NT2/D1 (cell line): ENCODE measurements at regions not wholly inside any gene's neighbourhood (a gene's known extent, or its start where the extent isn't known, plus 50 kb on each side); places are given as distances from the start of the nearest gene placed in this dataset.

Experiments
- DNase-seq: peaks from one replicate; pipeline ENCODE4 v3.0.0-alpha.2; 2011; ENCODE audit warnings: low read depth, low spot score
- H3K27me3 ChIP-seq: 2 replicates; pipeline ENCODE4 v1.6.0; 2011; ENCODE audit warnings: mild to moderate bottlenecking; ENCODE audit not compliant: insufficient read length, insufficient read depth
- H3K36me3 ChIP-seq: 2 replicates; pipeline ENCODE4 v1.6.1; 2011; ENCODE audit warnings: mild to moderate bottlenecking, low read length, mixed read lengths; ENCODE audit not compliant: insufficient read depth, insufficient read length
- H3K4me1 ChIP-seq: 2 replicates; pipeline ENCODE4 v1.5.1; 2011; ENCODE audit not compliant: insufficient read depth, insufficient read length
- H3K4me3 ChIP-seq: 2 replicates; pipeline ENCODE4 v1.5.1; 2011; ENCODE audit warnings: low read depth; ENCODE audit not compliant: insufficient read length
- H3K9ac ChIP-seq: 2 replicates; pipeline ENCODE4 v1.6.0; 2011; ENCODE audit warnings: low read depth; ENCODE audit not compliant: insufficient read length
- H3K9me3 ChIP-seq: 2 replicates; pipeline ENCODE4 v1.5.1; 2011; ENCODE audit warnings: mild to moderate bottlenecking, low read length; ENCODE audit not compliant: insufficient read depth
- SUZ12 ChIP-seq: IDR thresholded peaks from 2 replicates; pipeline ENCODE4 v1.6.1; 2011; ENCODE audit not compliant: insufficient read length, insufficient read depth; ENCODE audit errors: extremely low read depth
- YY1 ChIP-seq: IDR thresholded peaks from 2 replicates; pipeline ENCODE4 v1.6.1; 2011; ENCODE audit not compliant: insufficient read length, insufficient read depth
- ZNF274 ChIP-seq: IDR thresholded peaks from 2 replicates; pipeline ENCODE4 v1.6.1; 2011; ENCODE audit warnings: mild to moderate bottlenecking, low read depth, low read length

- no peaks in the 10 kb centered on the region for H3K27me3 ChIP-seq
- H3K9ac ChIP-seq: no peak overlapping the region
- no peak for DNase-seq
- no peaks in the 10 kb centered on the region for H3K36me3 ChIP-seq
- no peaks in the 10 kb centered on the region for H3K9me3 ChIP-seq
- TF ChIP-seq SUZ12: no peak
- no peak for TF ChIP-seq YY1
- TF ChIP-seq ZNF274: no peak
- no peaks in the 10 kb centered on the region for H3K4me1 ChIP-seq
- no peak overlapping the region for H3K4me3 ChIP-seq
Measured at GRCh38 chr16:55263271-55264250, 60.4 kb upstream of the IRX6 start.

- Histone ChIP-seq H3K9ac (no peak overlapping the region), H3K36me3 (no peaks in the 10 kb centered on the region), H3K9me3 (no peaks in the 10 kb centered on the region), H3K27me3 (no peaks in the 10 kb centered on the region), H3K4me1 (no peaks in the 10 kb centered on the region), H3K4me3 (no peak overlapping the region)
- no peak for DNase-seq
- TF ChIP-seq ZNF274 (no peak), YY1 (no peak), SUZ12 (no peak)
Measured at GRCh38 chr16:55264949-55265348, 59.1 kb upstream of the IRX6 start.

- no peak overlapping the region for H3K4me3 ChIP-seq
- DNase-seq: no peak
- H3K27me3 ChIP-seq: no peaks in the 10 kb centered on the region
- H3K9me3 ChIP-seq: no peaks in the 10 kb centered on the region
- no peaks in the 10 kb centered on the region for H3K4me1 ChIP-seq
- TF ChIP-seq SUZ12 (no peak), YY1 (no peak), ZNF274 (no peak)
- no peak overlapping the region for H3K9ac ChIP-seq
- H3K36me3 ChIP-seq: no peaks in the 10 kb centered on the region
Measured at GRCh38 chr16:55265926-55266325, 58.1 kb upstream of the IRX6 start.

- Histone ChIP-seq H3K27me3 (no peaks in the 10 kb centered on the region), H3K36me3 (no peaks in the 10 kb centered on the region), H3K4me1 (peaks cover 2% of the 10 kb centered on the region), H3K9ac (no peak overlapping the region), H3K9me3 (no peaks in the 10 kb centered on the region), H3K4me3 (no peak overlapping the region)
- no peak for DNase-seq
- TF ChIP-seq SUZ12 (no peak), ZNF274 (no peak), YY1 (no peak)
Measured at GRCh38 chr16:55271945-55272513, 52.0 kb upstream of the IRX6 start.

GRCh38 chr16:55272744-55273143 is 51.3 kb upstream of the IRX6 start:
- Histone ChIP-seq H3K9ac (no peak overlapping the region), H3K4me1 (peaks cover 2% of the 10 kb centered on the region), H3K4me3 (no peak overlapping the region), H3K36me3 (no peaks in the 10 kb centered on the region), H3K9me3 (no peaks in the 10 kb centered on the region), H3K27me3 (no peaks in the 10 kb centered on the region)
- DNase-seq: no peak
- TF ChIP-seq ZNF274 (no peak), SUZ12 (no peak), YY1 (no peak)

GRCh38 chr16:55273356-55273755 is 50.6 kb upstream of the IRX6 start:
- Histone ChIP-seq H3K9ac (no peak overlapping the region), H3K27me3 (no peaks in the 10 kb centered on the region), H3K4me1 (peaks cover 2% of the 10 kb centered on the region), H3K9me3 (no peaks in the 10 kb centered on the region), H3K36me3 (no peaks in the 10 kb centered on the region), H3K4me3 (no peak overlapping the region)
- TF ChIP-seq YY1: no peak
- no peak for TF ChIP-seq SUZ12
- no peak for TF ChIP-seq ZNF274
- no peak for DNase-seq

- H3K9ac ChIP-seq: no peak overlapping the region
Measured at GRCh38 chr16:55273959-55274358, 50.0 kb upstream of the IRX6 start.

More at GRCh38 chr16:55273959-55274358, 50.0 kb upstream of the IRX6 start:
- no peak for TF ChIP-seq YY1
- TF ChIP-seq ZNF274: no peak
- TF ChIP-seq SUZ12: no peak
- DNase-seq: no peak
- peaks cover 2% of the 10 kb centered on the region for H3K4me1 ChIP-seq
- no peaks in the 10 kb centered on the region for H3K27me3 ChIP-seq
- H3K36me3 ChIP-seq: no peaks in the 10 kb centered on the region
- no peak overlapping the region for H3K4me3 ChIP-seq
- no peaks in the 10 kb centered on the region for H3K9me3 ChIP-seq
